ENCODE measurements at regions not wholly inside any gene's neighbourhood (a gene's known extent, or its start where the extent isn't known, plus 50 kb on each side); places are given as distances from the start of the nearest gene placed in this dataset. TPM values are rescaled to one million over a fixed set of nuclear protein-coding genes. Genes with fewer than 3 reads are reported as not detected.

GRCh38 chrX:106499473-106499872 is 112.3 kb upstream of the RADX start:
- H3K9me3 ChIP-seq (ENCODE audit: low read length), result no peaks in the 10 kb centered on the region
- H3K4me3 ChIP-seq (ENCODE audit: low read depth, low read length, poor library complexity, severe bottlenecking), result no peak overlapping the region
- intact Hi-C loops (cut with micrococcal nuclease; ENCODE audit: unreplicated experiment), result no loop called here
- H3K79me2 ChIP-seq (ENCODE audit: insufficient read depth, low read depth, low read length), result no peaks in the 10 kb centered on the region
- H3K36me3 ChIP-seq (ENCODE audit: insufficient read depth, low read length), result no peaks in the 10 kb centered on the region
- H2AFZ ChIP-seq (ENCODE audit: low read length), result no peak overlapping the region
- DNase-seq (ENCODE audit: low spot score), result no peak
- no peak for TF ChIP-seq EZH2phosphoT487 (IDR thresholded peaks at IDR 0.05; ENCODE audit: borderline replicate concordance, low read depth, low read length)
- TF ChIP-seq CTCF (conservative IDR thresholded peaks at IDR 0.05; ENCODE audit: low read length), result no peak
- H3K4me2 ChIP-seq (ENCODE audit: low read length), result no peak overlapping the region
- no peak overlapping the region for H3K27ac ChIP-seq (ENCODE audit: low read depth, low read length, poor library complexity, severe bottlenecking)
- ChIA-PET POLR2A (no interaction called here), CTCF (ENCODE audit: unreplicated experiment) (no interaction called here)
- no TSS peak for BruUV-seq (replicated peaks)
- no peaks in the 10 kb centered on the region for H3K9me2 ChIP-seq (ENCODE audit: insufficient read depth, low read length)
- H4K20me1 ChIP-seq (ENCODE audit: insufficient read depth, low read length), result no peaks in the 10 kb centered on the region
- H3K4me1 ChIP-seq (ENCODE audit: insufficient read depth, low read length, poor library complexity, severe bottlenecking), result peaks cover 5% of the 10 kb centered on the region

- Histone ChIP-seq H3K27ac (ENCODE audit: low read depth, low read length, poor library complexity, severe bottlenecking) (no peak overlapping the region), H3K4me3 (ENCODE audit: low read depth, low read length, poor library complexity, severe bottlenecking) (no peak overlapping the region), H3K79me2 (ENCODE audit: insufficient read depth, low read depth, low read length) (no peaks in the 10 kb centered on the region), H4K20me1 (ENCODE audit: insufficient read depth, low read length) (no peaks in the 10 kb centered on the region), H2AFZ (ENCODE audit: low read length) (no peak overlapping the region), H3K9me3 (ENCODE audit: low read length) (no peaks in the 10 kb centered on the region), H3K4me1 (ENCODE audit: insufficient read depth, low read length, poor library complexity, severe bottlenecking) (no peaks in the 10 kb centered on the region), H3K4me2 (ENCODE audit: low read length) (no peak overlapping the region), H3K9me2 (ENCODE audit: insufficient read depth, low read length) (no peaks in the 10 kb centered on the region), H3K36me3 (ENCODE audit: insufficient read depth, low read length) (no peaks in the 10 kb centered on the region)
- no peak for DNase-seq (ENCODE audit: low spot score)
- POLR2A ChIA-PET, result no interaction called here
- no TSS peak for BruUV-seq (replicated peaks)
- intact Hi-C loops (cut with micrococcal nuclease; ENCODE audit: unreplicated experiment), result no loop called here
- no peak for TF ChIP-seq CTCF (conservative IDR thresholded peaks at IDR 0.05; ENCODE audit: low read length)
- TF ChIP-seq EZH2phosphoT487 (IDR thresholded peaks at IDR 0.05; ENCODE audit: borderline replicate concordance, low read depth, low read length), result no peak
- CTCF ChIA-PET (ENCODE audit: unreplicated experiment), result no interaction called here
These were observed 100.9 kb upstream of the RADX start for GRCh38 chrX:106510713-106511403.

Small RNA genes in the stretch of these regions (small RNA-seq; reads per million reads assigned to genes)
- not detected for gene AL133271.1
- gene RF00019, result not detected
